K562 (cell line): ENCODE measurements at regions not wholly inside any gene's neighbourhood (a gene's known extent, or its start where the extent isn't known, plus 50 kb on each side); places are given as distances from the start of the nearest gene placed in this dataset.

ENCODE experiments used
- DLX4 ChIP-seq: fragments of 250-450 bp; sonication (Bioruptor Pico); IDR thresholded peaks from 2 replicates; pipeline ENCODE4 v1.6.1; 2021; ENCODE audit warnings: mild to moderate bottlenecking
- ESRRA ChIP-seq: fragments of 450-650 bp; IDR thresholded peaks from 2 replicates; pipeline ENCODE4 v1.6.1; 2014; ENCODE audit warnings: low read depth, mild to moderate bottlenecking, moderate library complexity, borderline replicate concordance
- FIP1L1 ChIP-seq: fragments of 200-400 bp; formaldehyde crosslinking; IDR thresholded peaks from 2 replicates; pipeline ENCODE4 v1.6.1; 2018; ENCODE audit warnings: mild to moderate bottlenecking, low read depth, low read length; ENCODE audit not compliant: poor library complexity, severe bottlenecking
- GTF3C2 ChIP-seq: IDR thresholded peaks from 3 replicates; pipeline ENCODE4 v1.6.1; 2011; ENCODE audit warnings: borderline replicate concordance, mild to moderate bottlenecking, moderate library complexity; ENCODE audit not compliant: insufficient read length; ENCODE audit errors: extremely low read depth
- KDM1A ChIP-seq, 2 experiments: fragments of 450-650 bp; IDR thresholded peaks; 2 replicates each; pipeline ENCODE4 v1.6.1; 2016; ENCODE audit warnings: mild to moderate bottlenecking in 2 of 2
- PRDM10 ChIP-seq: fragments of 450-650 bp; IDR thresholded peaks from 2 replicates; pipeline ENCODE4 v1.6.1; 2018; ENCODE audit not compliant: partially characterized antibody
- STAT6 ChIP-seq: sonication (generic); formaldehyde crosslinking; IDR thresholded peaks from 2 replicates; pipeline ENCODE4 v1.8.1; 2023; ENCODE audit warnings: mild to moderate bottlenecking, missing genetic modification reagents
- TAF7 ChIP-seq: fragments of 450-650 bp; IDR thresholded peaks from 2 replicates; pipeline ENCODE4 v1.6.1; 2016; ENCODE audit warnings: missing genetic modification characterization, missing compliant biosample characterization
- ZNF609 ChIP-seq: sonication (generic); formaldehyde crosslinking; IDR thresholded peaks from 2 replicates; pipeline ENCODE4 v1.8.1; 2023; ENCODE audit warnings: missing genetic modification reagents, mild to moderate bottlenecking, borderline replicate concordance

- no peak for TF ChIP-seq STAT6 (CRISPR knock-in tag)
- no peak for TF ChIP-seq DLX4 (CRISPR knock-in tag)
- no peak for TF ChIP-seq GTF3C2
- peak; percentile 98 for TF ChIP-seq PRDM10
- TF ChIP-seq TAF7 (tag), result no peak
- TF ChIP-seq FIP1L1, result no peak
- TF ChIP-seq ZNF609, result no peak
- no peak for TF ChIP-seq KDM1A (IDR thresholded peaks at IDR 0.05)
- TF ChIP-seq ESRRA, result peak; percentile 98; the same call in 1 of the 2 replicates
Observed at GRCh38 chr3:42012383-42012934, 50.6 kb upstream of the ULK4 start (continued).
